Stimulated activated CD4-positive, alpha-beta T cell treated with anti-CD3 and anti-CD28 coated beads, Interleukin-1b, Interleukin-23, amount 100 ng/mL, for 1 hour (primary cell): ENCODE measurements at regions not wholly inside any gene's neighbourhood (a gene's known extent, or its start where the extent isn't known, plus 50 kb on each side); places are given as distances from the start of the nearest gene placed in this dataset.

Source experiments
- DNase-seq, 2 donors: peaks; one replicate each; pipeline ENCODE4 v3.0.0-alpha.2; 2020; ENCODE audit warnings: low read depth in 2 of 2

GRCh38 chr10:91137011-91137643, 83.3 kb upstream of the PCGF5 start:
- DNase-seq = no peak

GRCh38 chr10:91137822-91138221, 82.6 kb upstream of the PCGF5 start:
- DNase-seq = no peak

- no peak for DNase-seq
Measured at GRCh38 chr10:91140995-91141549, 79.4 kb upstream of the PCGF5 start.

GRCh38 chr10:91144961-91145360, 75.5 kb upstream of the PCGF5 start:
- no peak for DNase-seq

GRCh38 chr10:91146146-91146545, 74.3 kb upstream of the PCGF5 start:
- no peak for DNase-seq

- DNase-seq = no peak
Measured at GRCh38 chr10:91149550-91149949, 70.9 kb upstream of the PCGF5 start.

- no peak for DNase-seq
Measured at GRCh38 chr10:91150631-91151030, 69.8 kb upstream of the PCGF5 start.

- DNase-seq = no peak
Measured at GRCh38 chr10:91153508-91153907, 67.0 kb upstream of the PCGF5 start.

GRCh38 chr10:91154842-91155241, 65.6 kb upstream of the PCGF5 start:
- no peak for DNase-seq

- no peak for DNase-seq
Measured at GRCh38 chr10:91156196-91156595, 64.3 kb upstream of the PCGF5 start.

GRCh38 chr10:91159254-91159783, 61.1 kb upstream of the PCGF5 start:
- DNase-seq = no peak

- peak in 1 of 2 donors; percentile 2 for DNase-seq
Measured at GRCh38 chr10:91162050-91162494, 58.4 kb upstream of the PCGF5 start.

- peak; percentile 47 for DNase-seq
Measured at GRCh38 chr10:91162495-91163268, 57.8 kb upstream of the PCGF5 start.

- peak; percentile 40 to 50 for DNase-seq
Measured at GRCh38 chr10:91163269-91163868, 57.1 kb upstream of the PCGF5 start.

GRCh38 chr10:91163869-91164474, 56.5 kb upstream of the PCGF5 start:
- DNase-seq = peak; percentile 25 to 38

- DNase-seq = no peak
Measured at GRCh38 chr10:91164520-91165065, 55.9 kb upstream of the PCGF5 start.

GRCh38 chr10:91167406-91167805, 53.1 kb upstream of the PCGF5 start:
- DNase-seq = no peak

GRCh38 chr10:91170418-91170817, 50.0 kb upstream of the PCGF5 start:
- no peak for DNase-seq
